Panc1 (cell line): ENCODE measurements at regions not wholly inside any gene's neighbourhood (a gene's known extent, or its start where the extent isn't known, plus 50 kb on each side); places are given as distances from the start of the nearest gene placed in this dataset.

Source experiments
- ATAC-seq: fragments of 200-7000 bp; cut with Tn5 transposase; 2 replicates; pipeline ENCODE4 v1.9.1; 2020; ENCODE audit warnings: mild to moderate bottlenecking, moderate library complexity
- BruUV-seq: library from RNA; stranded (reverse); fragments of 400-500 nt; replicated peaks from 2 replicates; lab custom pipeline; 2021; lab: Mats Ljungman, UMichigan
- CTCF ChIA-PET: fragments of 300-600 bp; sonication (Branson Sonifier 250); formaldehyde crosslinking; loops from one replicate; lab custom pipeline; 2022; ENCODE audit warnings: antibody characterized with exemption; lab: Charles Lee
- POLR2A ChIA-PET: fragments of 300-600 bp; sonication (Branson Sonifier 250); formaldehyde crosslinking; loops from one replicate; lab custom pipeline; 2022; ENCODE audit warnings: antibody characterized with exemption; lab: Charles Lee
- DNase-seq: peaks from one replicate; pipeline ENCODE4 v3.0.0-alpha.2; 2010; ENCODE audit warnings: low read depth, low spot score
- H3K27ac ChIP-seq: 2 replicates; pipeline ENCODE4 v1.5.1; 2011; ENCODE audit warnings: mild to moderate bottlenecking, low read length, inconsistent platforms
- H3K27me3 ChIP-seq: fragments of 200-500 bp; sonication (Bioruptor generic); 2 replicates; pipeline ENCODE4 v1.6.0; 2014; ENCODE audit warnings: low read length, inconsistent platforms; ENCODE audit not compliant: control insufficient read depth, insufficient read depth
- H3K36me3 ChIP-seq: fragments of 200-500 bp; sonication (Bioruptor generic); 2 replicates; pipeline ENCODE4 v1.5.1; 2014; ENCODE audit warnings: inconsistent platforms, mild to moderate bottlenecking, low read length, moderate library complexity; ENCODE audit not compliant: control insufficient read depth, insufficient read depth
- H3K4me1 ChIP-seq: 2 replicates; pipeline ENCODE4 v1.5.1; 2011; ENCODE audit warnings: inconsistent platforms, mild to moderate bottlenecking, low read length, moderate library complexity; ENCODE audit not compliant: control insufficient read depth, insufficient read depth
- H3K4me3 ChIP-seq, 2 experiments: 2 replicates each; pipeline ENCODE4 v1.5.1; 2011 to 2012; ENCODE audit warnings: low read depth in 2 of 2, low read length in 2 of 2, mild to moderate bottlenecking in 2 of 2, inconsistent platforms in 1 of 2, moderate library complexity in 1 of 2
- H3K9me3 ChIP-seq: fragments of 200-500 bp; sonication (Bioruptor generic); 2 replicates; pipeline ENCODE4 v1.5.1; 2014; ENCODE audit warnings: low read depth, mild to moderate bottlenecking, inconsistent platforms, low read length, moderate library complexity; ENCODE audit not compliant: control insufficient read depth, insufficient read depth
- POLR2AphosphoS5 ChIP-seq: IDR thresholded peaks from 2 replicates; pipeline ENCODE4 v1.6.1; 2012; ENCODE audit warnings: mild to moderate bottlenecking, low read depth, low read length, moderate library complexity
- SIN3A ChIP-seq: IDR thresholded peaks from 2 replicates; pipeline ENCODE4 v1.6.1; 2012; ENCODE audit warnings: low read depth, mild to moderate bottlenecking, low read length, moderate library complexity, borderline replicate concordance; ENCODE audit not compliant: insufficient read depth
- TCF7L2 ChIP-seq: IDR thresholded peaks from 2 replicates; pipeline ENCODE4 v1.6.1; 2011; ENCODE audit warnings: mild to moderate bottlenecking, low read depth, low read length, inconsistent platforms
- in situ Hi-C: cut with HindIII; loops from 2 replicates; pipeline ENCODE4 v1.10.0; 2016; ENCODE audit warnings: low sequenced_read_pairs, low pct_unique_long_range_greater_than_20kb
- intact Hi-C: fragments of 100-400 bp; cut with micrococcal nuclease; formaldehyde crosslinking; loops from one replicate; pipeline ENCODE4 v1.10.0; 2022; ENCODE audit not compliant: unreplicated experiment
- TF ChIP-seq, protein P1 (sequence below): fragments of 450-650 bp; IDR thresholded peaks from 2 replicates; pipeline ENCODE4 v1.5.1; 2017; ENCODE audit warnings: mild to moderate bottlenecking
- TF ChIP-seq, protein P2 (sequence below), 2 experiments: IDR thresholded peaks; 2 replicates each; pipeline ENCODE4 v1.6.1; 2011 to 2012; ENCODE audit warnings: low read depth in 2 of 2, control low read depth in 1 of 2, low read length in 1 of 2, mild to moderate bottlenecking in 1 of 2, moderate library complexity in 1 of 2; ENCODE audit not compliant: insufficient read depth in 1 of 2

DNA sequence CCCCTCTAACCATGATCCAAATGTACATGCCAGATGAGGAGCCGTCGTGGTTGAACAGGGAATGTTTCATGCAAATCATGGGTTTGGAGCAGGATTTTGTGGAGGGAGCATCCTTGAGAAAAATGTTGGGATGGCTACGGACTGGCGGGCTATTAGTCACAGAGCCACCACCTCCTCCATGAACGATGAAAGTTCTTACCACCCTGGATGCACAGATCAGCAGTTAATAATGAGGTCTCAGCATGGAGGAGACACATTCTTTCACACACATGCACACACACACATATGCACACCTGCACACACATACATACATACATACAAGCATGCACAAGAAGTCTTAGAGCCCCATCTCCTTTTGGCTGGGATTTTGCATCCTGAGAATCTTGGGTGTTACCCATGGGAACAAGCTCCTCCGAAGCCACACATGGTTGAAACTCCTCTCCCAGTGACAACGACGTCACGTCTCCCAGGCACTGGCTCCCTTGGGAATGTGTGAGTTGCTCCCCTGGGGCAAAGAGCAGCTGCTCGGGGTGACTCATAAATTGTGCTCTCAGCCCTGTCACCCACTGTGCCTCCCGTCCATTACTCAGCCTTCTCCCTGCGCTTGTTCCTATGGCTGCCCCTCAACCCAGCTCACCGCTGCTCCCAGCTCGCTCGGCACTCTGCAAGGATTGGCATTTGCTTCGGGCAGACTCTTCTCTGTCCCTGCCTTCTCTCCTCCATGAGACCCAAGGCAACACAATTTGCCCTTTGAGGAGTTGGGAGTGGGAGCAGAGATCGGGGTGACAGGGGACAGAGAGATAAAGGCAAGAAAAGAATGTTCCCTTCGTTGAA lies 344.6 kb downstream of the SOX9 start:
- H3K4me3 ChIP-seq = peak overlapping the region; percentile 19 to 56
- no peaks in the 10 kb centered on the region for H3K36me3 ChIP-seq
- ChIA-PET CTCF (no interaction called here), POLR2A (interaction anchor here (0.6 kb wide), 2 partner anchors 343 to 1760 kb away, joined by 3 to 5 read pairs; no protein-coding TSS in a partner anchor)
- in situ Hi-C loops = no loop called here
- intact Hi-C loops = loop anchor here (10.0 kb wide), 1 partner anchor 341 kb away; the partner anchor contains the start of gene SOX9
- peak overlapping the region; percentile 98 for H3K27ac ChIP-seq
- BruUV-seq = no TSS peak
- ATAC-seq (peak; percentile 91), DNase-seq (peak; percentile 81)
- TF ChIP-seq, protein P1, sequence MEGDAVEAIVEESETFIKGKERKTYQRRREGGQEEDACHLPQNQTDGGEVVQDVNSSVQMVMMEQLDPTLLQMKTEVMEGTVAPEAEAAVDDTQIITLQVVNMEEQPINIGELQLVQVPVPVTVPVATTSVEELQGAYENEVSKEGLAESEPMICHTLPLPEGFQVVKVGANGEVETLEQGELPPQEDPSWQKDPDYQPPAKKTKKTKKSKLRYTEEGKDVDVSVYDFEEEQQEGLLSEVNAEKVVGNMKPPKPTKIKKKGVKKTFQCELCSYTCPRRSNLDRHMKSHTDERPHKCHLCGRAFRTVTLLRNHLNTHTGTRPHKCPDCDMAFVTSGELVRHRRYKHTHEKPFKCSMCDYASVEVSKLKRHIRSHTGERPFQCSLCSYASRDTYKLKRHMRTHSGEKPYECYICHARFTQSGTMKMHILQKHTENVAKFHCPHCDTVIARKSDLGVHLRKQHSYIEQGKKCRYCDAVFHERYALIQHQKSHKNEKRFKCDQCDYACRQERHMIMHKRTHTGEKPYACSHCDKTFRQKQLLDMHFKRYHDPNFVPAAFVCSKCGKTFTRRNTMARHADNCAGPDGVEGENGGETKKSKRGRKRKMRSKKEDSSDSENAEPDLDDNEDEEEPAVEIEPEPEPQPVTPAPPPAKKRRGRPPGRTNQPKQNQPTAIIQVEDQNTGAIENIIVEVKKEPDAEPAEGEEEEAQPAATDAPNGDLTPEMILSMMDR = no peak
- peak; percentile 84; the same call in 1 of the 2 replicates for TF ChIP-seq SIN3A
- peak; percentile 63; the same call in 1 of the 2 replicates for TF ChIP-seq POLR2AphosphoS5
- H3K27me3 ChIP-seq = no peaks in the 10 kb centered on the region
- H3K9me3 ChIP-seq = no peaks in the 10 kb centered on the region
- peaks cover 98% of the 10 kb centered on the region for H3K4me1 ChIP-seq

DNA sequence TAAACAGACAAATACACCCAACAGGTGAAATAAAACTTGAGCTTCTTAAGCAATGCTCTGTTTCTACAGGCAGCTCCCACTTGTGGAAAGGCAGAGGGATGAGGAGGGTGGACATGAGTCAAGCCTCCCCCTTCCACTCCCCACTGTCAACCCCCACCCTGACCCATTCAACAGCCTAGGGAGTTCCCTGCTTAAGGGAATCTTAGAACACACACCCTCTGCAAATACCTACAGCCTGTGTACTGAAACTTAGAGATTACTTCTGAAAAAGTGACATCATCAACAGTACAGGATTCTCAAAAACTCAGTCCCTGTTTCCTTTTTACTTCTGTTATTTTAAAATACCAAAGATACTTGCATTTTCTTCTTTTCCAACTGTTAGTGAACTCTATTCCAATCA lies 345.4 kb downstream of the SOX9 start:
- ChIA-PET POLR2A (interaction anchor here (0.6 kb wide), 1 partner anchor 1759 kb away, joined by 3 read pairs; no protein-coding TSS in a partner anchor), CTCF (interaction anchor here (0.8 kb wide), 1 partner anchor 74 kb away, joined by 4 read pairs; no protein-coding TSS in a partner anchor)
- ATAC-seq (peak; percentile 67), DNase-seq (no peak)
- H3K4me3 ChIP-seq = peak overlapping the region; percentile 19 to 56
- peak overlapping the region; percentile 98 for H3K27ac ChIP-seq
- intact Hi-C loops (loop anchor here (10.0 kb wide), 1 partner anchor 341 kb away; the partner anchor contains the start of gene SOX9), in situ Hi-C loops (no loop called here)
- H3K27me3 ChIP-seq = no peaks in the 10 kb centered on the region
- H3K9me3 ChIP-seq = no peaks in the 10 kb centered on the region
- no peaks in the 10 kb centered on the region for H3K36me3 ChIP-seq
- BruUV-seq = no TSS peak
- H3K4me1 ChIP-seq = peaks cover 98% of the 10 kb centered on the region
- TF ChIP-seq POLR2AphosphoS5 (no peak; the same call in 1 of the 2 replicates), SIN3A (peak; percentile 42; the same call in 1 of the 2 replicates)

DNA sequence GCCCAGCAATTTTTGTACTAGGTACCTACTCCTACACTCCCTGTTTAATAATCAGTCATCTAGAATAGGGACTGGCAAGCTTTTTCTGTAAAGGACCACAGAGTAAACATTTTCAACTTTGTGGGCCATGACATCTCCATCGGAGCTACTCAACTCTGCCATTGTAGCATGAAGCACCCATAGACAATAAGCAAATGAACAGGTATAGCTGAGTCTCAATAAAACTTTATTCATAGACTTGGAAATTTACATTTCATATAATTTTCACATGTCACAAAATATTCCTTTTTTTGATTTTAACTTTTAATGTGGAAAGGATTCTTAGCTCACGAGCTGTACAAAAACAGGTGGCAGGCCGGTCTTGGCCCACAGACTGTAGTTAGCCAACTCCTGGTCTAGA lies 345.8 kb downstream of the SOX9 start:
- ATAC-seq = no peak
- Histone ChIP-seq H3K27ac (peak overlapping the region; percentile 98), H3K4me3 (no peak overlapping the region), H3K27me3 (no peaks in the 10 kb centered on the region), H3K9me3 (no peaks in the 10 kb centered on the region), H3K4me1 (peaks cover 98% of the 10 kb centered on the region), H3K36me3 (no peaks in the 10 kb centered on the region)
- TF ChIP-seq, protein P1 = no peak
- TF ChIP-seq SIN3A (no peak), TCF7L2 (no peak), POLR2AphosphoS5 (no peak)
- TF ChIP-seq, protein P2, sequence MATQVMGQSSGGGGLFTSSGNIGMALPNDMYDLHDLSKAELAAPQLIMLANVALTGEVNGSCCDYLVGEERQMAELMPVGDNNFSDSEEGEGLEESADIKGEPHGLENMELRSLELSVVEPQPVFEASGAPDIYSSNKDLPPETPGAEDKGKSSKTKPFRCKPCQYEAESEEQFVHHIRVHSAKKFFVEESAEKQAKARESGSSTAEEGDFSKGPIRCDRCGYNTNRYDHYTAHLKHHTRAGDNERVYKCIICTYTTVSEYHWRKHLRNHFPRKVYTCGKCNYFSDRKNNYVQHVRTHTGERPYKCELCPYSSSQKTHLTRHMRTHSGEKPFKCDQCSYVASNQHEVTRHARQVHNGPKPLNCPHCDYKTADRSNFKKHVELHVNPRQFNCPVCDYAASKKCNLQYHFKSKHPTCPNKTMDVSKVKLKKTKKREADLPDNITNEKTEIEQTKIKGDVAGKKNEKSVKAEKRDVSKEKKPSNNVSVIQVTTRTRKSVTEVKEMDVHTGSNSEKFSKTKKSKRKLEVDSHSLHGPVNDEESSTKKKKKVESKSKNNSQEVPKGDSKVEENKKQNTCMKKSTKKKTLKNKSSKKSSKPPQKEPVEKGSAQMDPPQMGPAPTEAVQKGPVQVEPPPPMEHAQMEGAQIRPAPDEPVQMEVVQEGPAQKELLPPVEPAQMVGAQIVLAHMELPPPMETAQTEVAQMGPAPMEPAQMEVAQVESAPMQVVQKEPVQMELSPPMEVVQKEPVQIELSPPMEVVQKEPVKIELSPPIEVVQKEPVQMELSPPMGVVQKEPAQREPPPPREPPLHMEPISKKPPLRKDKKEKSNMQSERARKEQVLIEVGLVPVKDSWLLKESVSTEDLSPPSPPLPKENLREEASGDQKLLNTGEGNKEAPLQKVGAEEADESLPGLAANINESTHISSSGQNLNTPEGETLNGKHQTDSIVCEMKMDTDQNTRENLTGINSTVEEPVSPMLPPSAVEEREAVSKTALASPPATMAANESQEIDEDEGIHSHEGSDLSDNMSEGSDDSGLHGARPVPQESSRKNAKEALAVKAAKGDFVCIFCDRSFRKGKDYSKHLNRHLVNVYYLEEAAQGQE (IDR thresholded peaks at IDR 0.05; ENCODE audit: insufficient read depth in 1 of 2, low read depth in 2 of 2, low read length in 1 of 2) = no peak
- POLR2A ChIA-PET = no interaction called here
- intact Hi-C loops (loop anchor here (10.0 kb wide), 1 partner anchor 342 kb away; the partner anchor contains the start of gene SOX9), in situ Hi-C loops (no loop called here)
- BruUV-seq = no TSS peak
- CTCF ChIA-PET = interaction anchor here (0.8 kb wide), 1 partner anchor 74 kb away, joined by 4 read pairs; no protein-coding TSS in a partner anchor
- no peak for DNase-seq
